Vagina (tissue), 2 donors: ENCODE measurements at regions not wholly inside any gene's neighbourhood (a gene's known extent, or its start where the extent isn't known, plus 50 kb on each side); places are given as distances from the start of the nearest gene placed in this dataset.

ENCODE experiments used
- DNase-seq, 2 donors: peaks; one replicate each; pipeline ENCODE4 v3.0.0-alpha.2; 2017; ENCODE audit errors: extremely low spot score in 2 of 2
- H3K27ac ChIP-seq: fragments of 200-600 bp; sonication (generic); one replicate; pipeline ENCODE4 v1.5.1; 2019
- H3K27me3 ChIP-seq: fragments of 200-600 bp; sonication (generic); one replicate; pipeline ENCODE4 v1.5.1; 2019
- H3K36me3 ChIP-seq, 2 donors: fragments of 200-600 bp; sonication (generic); one replicate each; pipeline ENCODE4 v1.5.1; 2017 to 2019
- H3K4me1 ChIP-seq: fragments of 200-600 bp; sonication (generic); one replicate; pipeline ENCODE4 v1.5.1; 2019
- H3K4me3 ChIP-seq, 2 donors: fragments of 200-600 bp; sonication (generic); 1 replicate in 1 of 2; 2 replicates in 1 of 2; pipeline ENCODE4 v1.5.1; 2016 to 2019
- H3K9me3 ChIP-seq: fragments of 200-600 bp; sonication (generic); one replicate; pipeline ENCODE4 v1.5.1; 2019
- POLR2A ChIP-seq, 2 donors: fragments of 450-650 bp; IDR thresholded peaks; one replicate each; pipeline ENCODE4 v1.6.1; 2017; ENCODE audit warnings: antibody characterized with exemption in 2 of 2, mild to moderate bottlenecking in 2 of 2, moderate library complexity in 2 of 2
- POLR2AphosphoS5 ChIP-seq, 2 donors: sonication (generic); formaldehyde crosslinking; IDR thresholded peaks; one replicate each; pipeline ENCODE4 v1.9.0; 2017; ENCODE audit warnings: antibody characterized with exemption in 2 of 2, mild to moderate bottlenecking in 2 of 2, low read depth in 1 of 2; ENCODE audit not compliant: insufficient read depth in 1 of 2
- intact Hi-C: fragments of 100-400 bp; cut with DNase I; formaldehyde crosslinking; loops from one replicate; pipeline ENCODE4 v1.15.1; 2023
- TF ChIP-seq, protein P1 (sequence below), 3 experiments: fragments of 450-650 bp in 2 of 3; fragments of 200-600 bp in 1 of 3; sonication (generic) in 1 of 3; IDR thresholded peaks; one replicate each; pipeline ENCODE4 v1.5.1; 2017 to 2019; ENCODE audit warnings: antibody characterized with exemption in 3 of 3, mild to moderate bottlenecking in 2 of 3, moderate library complexity in 2 of 3

DNA sequence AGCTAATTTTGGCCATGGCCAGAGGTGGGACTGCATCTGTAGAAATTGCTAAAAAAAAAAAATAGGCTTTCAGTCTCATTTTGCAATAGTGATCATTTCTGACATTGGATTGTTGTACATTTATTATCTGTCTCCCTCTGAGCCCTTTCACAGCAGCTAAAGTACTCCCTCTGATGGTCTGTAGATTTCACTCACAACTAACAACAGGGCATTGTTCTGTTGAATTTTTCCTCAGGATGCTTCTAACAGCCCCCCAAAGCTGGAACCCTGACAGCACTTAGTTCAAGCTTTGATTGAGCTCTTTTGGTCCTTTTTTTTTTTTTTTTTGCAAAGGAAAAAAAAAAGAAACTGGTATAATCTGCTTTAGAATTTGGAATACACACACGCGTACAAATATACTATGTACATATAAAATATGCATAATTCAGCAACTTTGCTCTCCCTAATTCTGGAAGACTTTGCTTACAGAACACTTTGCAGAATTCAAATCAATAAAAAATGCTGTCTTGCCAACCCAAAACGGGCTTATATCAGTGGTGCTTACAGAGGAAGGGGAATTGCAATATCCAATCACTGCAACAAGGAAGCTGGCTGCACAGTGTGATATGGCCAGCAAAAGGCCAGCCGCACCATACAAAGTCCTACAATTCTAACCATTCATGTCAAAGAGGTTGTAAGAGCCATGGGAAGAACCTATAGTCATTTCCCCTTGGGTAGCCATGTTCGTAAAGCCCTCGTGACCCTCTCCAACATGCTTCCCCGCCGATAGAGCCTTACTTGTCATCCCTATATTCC, 406.4 kb downstream of the SMARCA1 start:
- TF ChIP-seq POLR2A (IDR thresholded peaks at IDR 0.05) (no peak), POLR2AphosphoS5 (IDR thresholded peaks at IDR 0.05; ENCODE audit: insufficient read depth in 1 of 2, low read depth in 1 of 2) (no peak)
- TF ChIP-seq, protein P1, sequence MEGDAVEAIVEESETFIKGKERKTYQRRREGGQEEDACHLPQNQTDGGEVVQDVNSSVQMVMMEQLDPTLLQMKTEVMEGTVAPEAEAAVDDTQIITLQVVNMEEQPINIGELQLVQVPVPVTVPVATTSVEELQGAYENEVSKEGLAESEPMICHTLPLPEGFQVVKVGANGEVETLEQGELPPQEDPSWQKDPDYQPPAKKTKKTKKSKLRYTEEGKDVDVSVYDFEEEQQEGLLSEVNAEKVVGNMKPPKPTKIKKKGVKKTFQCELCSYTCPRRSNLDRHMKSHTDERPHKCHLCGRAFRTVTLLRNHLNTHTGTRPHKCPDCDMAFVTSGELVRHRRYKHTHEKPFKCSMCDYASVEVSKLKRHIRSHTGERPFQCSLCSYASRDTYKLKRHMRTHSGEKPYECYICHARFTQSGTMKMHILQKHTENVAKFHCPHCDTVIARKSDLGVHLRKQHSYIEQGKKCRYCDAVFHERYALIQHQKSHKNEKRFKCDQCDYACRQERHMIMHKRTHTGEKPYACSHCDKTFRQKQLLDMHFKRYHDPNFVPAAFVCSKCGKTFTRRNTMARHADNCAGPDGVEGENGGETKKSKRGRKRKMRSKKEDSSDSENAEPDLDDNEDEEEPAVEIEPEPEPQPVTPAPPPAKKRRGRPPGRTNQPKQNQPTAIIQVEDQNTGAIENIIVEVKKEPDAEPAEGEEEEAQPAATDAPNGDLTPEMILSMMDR (IDR thresholded peaks at IDR 0.05), result no peak
- H3K4me3 ChIP-seq, result no peak overlapping the region
- DNase-seq, result no peak
- no peaks in the 10 kb centered on the region for H3K36me3 ChIP-seq
- H3K27ac ChIP-seq, result no peak overlapping the region
- H3K9me3 ChIP-seq, result no peaks in the 10 kb centered on the region
- H3K4me1 ChIP-seq, result no peaks in the 10 kb centered on the region
- H3K27me3 ChIP-seq, result no peaks in the 10 kb centered on the region
- intact Hi-C loops, result no loop called here

DNA sequence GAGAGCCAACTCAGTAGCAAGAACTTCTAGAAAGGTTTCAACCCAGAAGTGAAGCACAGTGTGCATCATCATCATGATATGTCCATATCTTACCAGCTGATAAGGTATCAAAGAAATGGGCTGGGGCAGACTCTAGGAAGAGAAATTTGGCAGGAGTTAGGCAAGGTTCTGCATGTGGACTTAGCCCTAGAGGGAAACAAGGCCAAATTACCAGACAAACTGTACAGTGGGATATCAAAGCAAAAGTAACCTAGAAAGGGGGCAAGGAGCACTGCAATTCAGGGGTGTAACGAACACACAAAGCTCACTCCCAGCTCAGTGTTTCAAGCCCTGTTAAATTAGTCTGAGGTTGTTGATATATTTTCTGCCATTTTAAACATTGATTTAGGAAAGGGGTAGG, 407.4 kb downstream of the SMARCA1 start:
- TF ChIP-seq, protein P1 (IDR thresholded peaks at IDR 0.05), result no peak
- TF ChIP-seq POLR2AphosphoS5 (IDR thresholded peaks at IDR 0.05; ENCODE audit: insufficient read depth in 1 of 2, low read depth in 1 of 2), result no peak
- TF ChIP-seq POLR2A (IDR thresholded peaks at IDR 0.05), result no peak
- no peak for DNase-seq
- Histone ChIP-seq H3K4me3 (no peak overlapping the region), H3K36me3 (no peaks in the 10 kb centered on the region), H3K27me3 (no peaks in the 10 kb centered on the region), H3K9me3 (no peaks in the 10 kb centered on the region), H3K27ac (no peak overlapping the region), H3K4me1 (no peaks in the 10 kb centered on the region)
- intact Hi-C loops, result no loop called here

DNA sequence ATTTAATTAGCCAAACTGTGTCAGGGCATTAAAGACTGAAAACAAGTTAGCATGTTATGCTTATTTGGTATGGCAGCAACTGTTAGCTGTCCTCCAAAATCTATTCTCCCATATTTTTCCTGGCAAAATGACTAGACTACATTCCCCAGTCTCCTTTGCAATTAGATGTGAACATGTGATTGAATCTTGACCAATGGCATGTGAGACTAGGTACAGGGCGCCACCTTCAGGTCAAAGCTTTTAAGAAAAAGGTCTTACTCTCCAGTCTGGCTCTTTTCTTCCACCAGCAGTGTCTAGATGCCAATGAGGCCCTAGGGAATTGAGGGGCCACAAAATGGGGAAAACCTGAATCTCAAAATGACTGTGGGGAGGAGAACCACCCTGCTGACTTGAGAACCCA, 408.2 kb downstream of the SMARCA1 start:
- no peak for DNase-seq
- Histone ChIP-seq H3K4me3 (no peak overlapping the region), H3K27me3 (no peaks in the 10 kb centered on the region), H3K27ac (no peak overlapping the region), H3K36me3 (no peaks in the 10 kb centered on the region), H3K4me1 (no peaks in the 10 kb centered on the region), H3K9me3 (no peaks in the 10 kb centered on the region)
- TF ChIP-seq, protein P1 (IDR thresholded peaks at IDR 0.05), result no peak
- intact Hi-C loops, result no loop called here

DNA sequence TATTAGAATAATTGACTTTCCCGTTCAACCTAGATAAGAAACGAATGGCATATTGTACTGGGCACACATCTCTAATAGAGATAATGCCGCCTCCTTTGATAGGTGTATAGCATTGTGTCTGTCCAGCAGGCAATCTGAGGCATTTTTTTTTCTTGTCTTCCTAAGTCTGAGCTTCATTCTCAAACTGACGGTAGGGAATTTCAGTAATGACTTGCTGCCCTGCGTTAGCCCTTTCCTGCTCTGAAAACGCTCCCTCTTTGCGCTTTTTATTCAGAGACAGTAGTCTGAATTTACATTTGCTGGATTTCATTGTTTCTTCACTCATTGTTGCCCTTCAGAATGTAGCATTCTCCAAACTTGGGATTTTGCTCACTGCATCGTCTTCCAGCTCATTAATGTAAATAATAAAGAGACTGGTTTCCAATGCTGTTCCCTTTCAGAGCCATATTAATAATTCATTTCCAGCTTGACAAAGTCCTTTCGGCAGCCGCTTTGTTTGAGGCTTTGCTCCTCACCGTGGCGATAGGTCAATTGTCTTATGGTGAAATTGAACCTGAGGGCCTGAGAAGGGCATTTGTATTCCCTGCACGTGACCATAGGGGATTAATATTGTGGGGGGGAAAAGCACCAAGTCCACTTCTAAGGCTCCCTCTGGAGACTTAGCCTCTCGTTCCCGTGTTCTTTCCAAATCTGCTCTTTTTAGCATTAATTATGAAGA, 412.1 kb downstream of the SMARCA1 start:
- no peaks in the 10 kb centered on the region for H3K36me3 ChIP-seq
- no peak overlapping the region for H3K27ac ChIP-seq
- intact Hi-C loops, result no loop called here
- H3K4me1 ChIP-seq, result no peaks in the 10 kb centered on the region
- no peak for TF ChIP-seq POLR2AphosphoS5 (IDR thresholded peaks at IDR 0.05; ENCODE audit: insufficient read depth in 1 of 2, low read depth in 1 of 2)
- TF ChIP-seq, protein P1 (IDR thresholded peaks at IDR 0.05), result no peak
- TF ChIP-seq POLR2A (IDR thresholded peaks at IDR 0.05), result no peak
- no peak overlapping the region for H3K4me3 ChIP-seq
- no peaks in the 10 kb centered on the region for H3K9me3 ChIP-seq
- no peaks in the 10 kb centered on the region for H3K27me3 ChIP-seq
- DNase-seq, result no peak

DNA sequence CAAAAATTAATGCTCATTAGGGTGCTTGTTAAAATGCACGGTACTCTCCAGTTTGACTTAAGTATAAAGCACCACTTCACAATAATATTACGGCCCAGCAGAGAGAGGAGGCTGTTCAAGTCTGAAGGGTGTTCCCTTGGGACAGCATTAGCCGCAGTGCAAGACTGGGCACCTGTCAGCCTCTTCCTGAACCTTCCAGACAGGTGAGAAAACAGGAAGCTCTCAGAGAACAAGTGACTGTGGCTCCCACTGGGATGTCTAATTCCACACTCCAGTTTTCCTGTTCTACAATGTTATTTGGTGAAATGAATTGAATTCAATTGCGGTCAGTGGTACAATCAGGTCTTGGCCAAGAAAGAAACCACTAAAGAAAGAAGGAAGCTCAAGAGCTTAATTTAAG, 414.4 kb downstream of the SMARCA1 start:
- no peaks in the 10 kb centered on the region for H3K27me3 ChIP-seq
- no peak overlapping the region for H3K4me3 ChIP-seq
- no peaks in the 10 kb centered on the region for H3K36me3 ChIP-seq
- no peak overlapping the region for H3K27ac ChIP-seq
- DNase-seq, result no peak
- no peaks in the 10 kb centered on the region for H3K4me1 ChIP-seq
- intact Hi-C loops, result no loop called here
- no peaks in the 10 kb centered on the region for H3K9me3 ChIP-seq
- no peak for TF ChIP-seq POLR2AphosphoS5 (IDR thresholded peaks at IDR 0.05; ENCODE audit: insufficient read depth in 1 of 2, low read depth in 1 of 2)
- TF ChIP-seq, protein P1 (IDR thresholded peaks at IDR 0.05), result no peak
- no peak for TF ChIP-seq POLR2A (IDR thresholded peaks at IDR 0.05)
